Small intestine (tissue), 7 donors: ENCODE measurements at regions not wholly inside any gene's neighbourhood (a gene's known extent, or its start where the extent isn't known, plus 50 kb on each side); places are given as distances from the start of the nearest gene placed in this dataset.

Experiments
- DNase-seq, 2 donors: peaks; one replicate each; pipeline versions ENCODE4 v3.0.0 to v3.0.0-alpha.2; 2013
- FAIRE-seq: peaks from 2 replicates; lab custom pipeline; 2012; peaks lifted over from hg19 to GRCh38; lab: Jason Lieb, UNC
- H3K27ac ChIP-seq, 3 donors: one replicate each; pipeline ENCODE4 v1.5.1; 2013; ENCODE audit warnings: low read length in 2 of 3, mild to moderate bottlenecking in 2 of 3, control low read depth in 1 of 3, inconsistent platforms in 1 of 3, low read depth in 1 of 3, moderate library complexity in 1 of 3
- H3K27me3 ChIP-seq, 3 donors: one replicate each; pipeline ENCODE4 v1.6.1; 2013; ENCODE audit warnings: low read length in 3 of 3, inconsistent platforms in 1 of 3; ENCODE audit not compliant: control insufficient read depth in 3 of 3, insufficient read depth in 3 of 3
- H3K36me3 ChIP-seq, 3 donors: one replicate each; pipeline ENCODE4 v1.6.1; 2013; ENCODE audit warnings: low read length in 3 of 3, inconsistent platforms in 1 of 3, low read depth in 1 of 3, mild to moderate bottlenecking in 1 of 3, moderate library complexity in 1 of 3; ENCODE audit not compliant: control insufficient read depth in 3 of 3, insufficient read depth in 2 of 3
- H3K4me1 ChIP-seq, 3 donors: one replicate each; pipeline ENCODE4 v1.6.1; 2013; ENCODE audit warnings: low read length in 2 of 3, inconsistent platforms in 1 of 3, low read depth in 1 of 3, mild to moderate bottlenecking in 1 of 3, moderate library complexity in 1 of 3; ENCODE audit not compliant: control insufficient read depth in 3 of 3, insufficient read depth in 2 of 3
- H3K4me3 ChIP-seq, 3 donors: one replicate each; pipeline ENCODE4 v1.5.1; 2013; ENCODE audit warnings: low read length in 3 of 3, control low read depth in 1 of 3, inconsistent platforms in 1 of 3, low read depth in 1 of 3, mild to moderate bottlenecking in 1 of 3, moderate library complexity in 1 of 3
- H3K9me3 ChIP-seq, 2 donors: one replicate each; pipeline ENCODE4 v1.6.1; 2013; ENCODE audit warnings: low read depth in 1 of 2, low read length in 1 of 2; ENCODE audit not compliant: control insufficient read depth in 2 of 2, insufficient read depth in 1 of 2
- WGBS, 3 donors: extraction: QIAGEN DNeasy Blood & Tissue Kit; methylation state at CpG; one replicate each; pipeline ENCODE4 v1.1.7; 2013; 5-methylcytosine and 5-hydroxymethylcytosine counted together
- donor health status: healthy with polysubstance abuse.
- donor health status: control.
- donor health status: control.
- donor health status: Bipolar disorder and iron deficiency.
- donor health status: healthy.

- Histone ChIP-seq H3K4me1 (no peaks in the 10 kb centered on the region), H3K27me3 (no peaks in the 10 kb centered on the region), H3K9me3 (no peaks in the 10 kb centered on the region), H3K4me3 (no peak overlapping the region), H3K36me3 (no peaks in the 10 kb centered on the region), H3K27ac (no peak overlapping the region)
- DNase-seq (no peak), FAIRE-seq (no peak)
Observed at GRCh38 chr4:102416765-102417164, 71.5 kb upstream of the SLC39A8 start.

- no peak for FAIRE-seq
Observed at GRCh38 chr4:102420563-102421398, 75.5 kb upstream of the SLC39A8 start.

GRCh38 chr4:102422843-102423242, 77.6 kb upstream of the SLC39A8 start:
- Histone ChIP-seq H3K4me1 (no peaks in the 10 kb centered on the region), H3K9me3 (peaks cover 0 to 9% of the 10 kb centered on the region in 2 donors), H3K27me3 (no peaks in the 10 kb centered on the region), H3K36me3 (no peaks in the 10 kb centered on the region), H3K4me3 (no peak overlapping the region), H3K27ac (no peak overlapping the region)
- no peak for FAIRE-seq
- DNase-seq = no peak
- whole genome bisulfite sequencing, 3 donors = 57 to 94% (median 66%) methylated on average over 2 of the region's 2 CpGs

More at GRCh38 chr4:102420563-102421398, 75.5 kb upstream of the SLC39A8 start:
- Histone ChIP-seq H3K36me3 (no peaks in the 10 kb centered on the region), H3K4me3 (no peak overlapping the region), H3K9me3 (peaks cover 0 to 9% of the 10 kb centered on the region in 2 donors), H3K4me1 (no peaks in the 10 kb centered on the region), H3K27ac (no peak overlapping the region), H3K27me3 (no peaks in the 10 kb centered on the region)
- WGBS, 3 donors = 17 to 41% (median 40%) methylated on average over 1 of the region's 1 CpG
- peak in 1 of 2 donors; percentile 10 for DNase-seq

GRCh38 chr4:102423375-102423774, 77.8 kb upstream of the NFKB1 start:
- DNase-seq (no peak), FAIRE-seq (no peak)
- Histone ChIP-seq H3K36me3 (no peaks in the 10 kb centered on the region), H3K27me3 (no peaks in the 10 kb centered on the region), H3K4me1 (no peaks in the 10 kb centered on the region), H3K27ac (no peak overlapping the region), H3K9me3 (peaks cover 0 to 9% of the 10 kb centered on the region in 2 donors), H3K4me3 (no peak overlapping the region)

GRCh38 chr4:102427371-102427998, 73.7 kb upstream of the NFKB1 start:
- Histone ChIP-seq H3K9me3 (peaks cover 0 to 6% of the 10 kb centered on the region in 2 donors), H3K36me3 (no peaks in the 10 kb centered on the region), H3K4me1 (no peaks in the 10 kb centered on the region), H3K27ac (no peak overlapping the region), H3K4me3 (no peak overlapping the region), H3K27me3 (no peaks in the 10 kb centered on the region)
- 43 to 72% (median 55%) methylated on average over 3 of the region's 3 CpGs for WGBS, 3 donors
- no peak for DNase-seq
- no peak for FAIRE-seq

GRCh38 chr4:102428122-102428521, 73.0 kb upstream of the NFKB1 start:
- Histone ChIP-seq H3K4me1 (no peaks in the 10 kb centered on the region), H3K27me3 (no peaks in the 10 kb centered on the region), H3K36me3 (no peaks in the 10 kb centered on the region), H3K9me3 (peaks cover 0 to under 1% of the 10 kb centered on the region in 2 donors), H3K27ac (no peak overlapping the region), H3K4me3 (no peak overlapping the region)
- FAIRE-seq = no peak
- 92 to 94% (median 94%) methylated on average over 4 of the region's 4 CpGs for WGBS, 3 donors
- no peak for DNase-seq

GRCh38 chr4:102429553-102429952, 71.6 kb upstream of the NFKB1 start:
- 79 to 93% (median 83%) methylated on average over 7 of the region's 7 CpGs for WGBS, 3 donors
- Histone ChIP-seq H3K9me3 (no peaks in the 10 kb centered on the region), H3K36me3 (no peaks in the 10 kb centered on the region), H3K4me1 (no peaks in the 10 kb centered on the region), H3K27me3 (no peaks in the 10 kb centered on the region), H3K27ac (no peak overlapping the region), H3K4me3 (no peak overlapping the region)
- no peak for DNase-seq
- FAIRE-seq = no peak

GRCh38 chr4:102430461-102430910, 70.7 kb upstream of the NFKB1 start:
- FAIRE-seq (no peak), DNase-seq (peak in 1 of 2 donors; percentile 19)
- Histone ChIP-seq H3K27ac (peak overlapping the region in 1 of 3 donors; percentile 31), H3K9me3 (no peaks in the 10 kb centered on the region), H3K4me3 (peak overlapping the region in 2 of 3 donors; percentile 53 to 55), H3K27me3 (no peaks in the 10 kb centered on the region), H3K36me3 (no peaks in the 10 kb centered on the region), H3K4me1 (no peaks in the 10 kb centered on the region)
- 10 to 21% (median 12%) methylated on average over 2 of the region's 2 CpGs for WGBS, 3 donors
